ENCODE measurements at regions not wholly inside any gene's neighbourhood (a gene's known extent, or its start where the extent isn't known, plus 50 kb on each side); places are given as distances from the start of the nearest gene placed in this dataset.

GRCh38 chr12:127024791-127025190 is 1242.2 kb upstream of the TMEM132C start:
- Mint-ChIP-seq H3K9me3 (ENCODE audit: low read depth, unreplicated experiment) (peaks cover 4% of the 10 kb centered on the region), H3K4me3 (ENCODE audit: low read depth, unreplicated experiment) (no peak overlapping the region), H3K36me3 (ENCODE audit: insufficient read depth, unreplicated experiment) (no peaks in the 10 kb centered on the region), H3K4me1 (ENCODE audit: low read depth, unreplicated experiment) (no peaks in the 10 kb centered on the region), H3K27ac (ENCODE audit: unreplicated experiment) (no peak overlapping the region), H3K27me3 (ENCODE audit: unreplicated experiment) (no peaks in the 10 kb centered on the region)
- CTCF ChIA-PET: no interaction called here
- intact Hi-C loops (cut with micrococcal nuclease; ENCODE audit: unreplicated experiment): no loop called here
- no peak for TF ChIP-seq CTCF (IDR thresholded peaks at IDR 0.05; ENCODE audit: unreplicated experiment)
- DNase-seq: no peak
- BruUV-seq (replicated peaks): no TSS peak

- CTCF ChIA-PET: interaction anchor here (0.6 kb wide), 1 partner anchor 155 kb away, joined by 4 read pairs; no protein-coding TSS in a partner anchor
- Mint-ChIP-seq H3K9me3 (ENCODE audit: low read depth, unreplicated experiment) (peaks cover 4% of the 10 kb centered on the region), H3K36me3 (ENCODE audit: insufficient read depth, unreplicated experiment) (no peaks in the 10 kb centered on the region), H3K27me3 (ENCODE audit: unreplicated experiment) (no peaks in the 10 kb centered on the region), H3K27ac (ENCODE audit: unreplicated experiment) (no peak overlapping the region), H3K4me1 (ENCODE audit: low read depth, unreplicated experiment) (no peaks in the 10 kb centered on the region), H3K4me3 (ENCODE audit: low read depth, unreplicated experiment) (no peak overlapping the region)
- intact Hi-C loops (cut with micrococcal nuclease; ENCODE audit: unreplicated experiment): no loop called here
- TF ChIP-seq CTCF (IDR thresholded peaks at IDR 0.05; ENCODE audit: unreplicated experiment): no peak
- DNase-seq: no peak
- BruUV-seq (replicated peaks): no TSS peak
These were observed 1241.4 kb upstream of the TMEM132C start for GRCh38 chr12:127025545-127025944.

GRCh38 chr12:127035011-127035879 is 1231.7 kb upstream of the TMEM132C start:
- CTCF ChIA-PET: no interaction called here
- Mint-ChIP-seq H3K27me3 (ENCODE audit: unreplicated experiment) (no peaks in the 10 kb centered on the region), H3K27ac (ENCODE audit: unreplicated experiment) (no peak overlapping the region), H3K9me3 (ENCODE audit: low read depth, unreplicated experiment) (peaks cover 5% of the 10 kb centered on the region), H3K36me3 (ENCODE audit: insufficient read depth, unreplicated experiment) (no peaks in the 10 kb centered on the region), H3K4me1 (ENCODE audit: low read depth, unreplicated experiment) (no peaks in the 10 kb centered on the region), H3K4me3 (ENCODE audit: low read depth, unreplicated experiment) (no peak overlapping the region)
- intact Hi-C loops (cut with micrococcal nuclease; ENCODE audit: unreplicated experiment): no loop called here
- no TSS peak for BruUV-seq (replicated peaks)
- TF ChIP-seq CTCF (IDR thresholded peaks at IDR 0.05; ENCODE audit: unreplicated experiment): no peak
- DNase-seq: no peak

- Mint-ChIP-seq H3K27me3 (ENCODE audit: unreplicated experiment) (no peaks in the 10 kb centered on the region), H3K4me3 (ENCODE audit: low read depth, unreplicated experiment) (no peak overlapping the region), H3K9me3 (ENCODE audit: low read depth, unreplicated experiment) (peaks cover 6% of the 10 kb centered on the region), H3K36me3 (ENCODE audit: insufficient read depth, unreplicated experiment) (no peaks in the 10 kb centered on the region), H3K27ac (ENCODE audit: unreplicated experiment) (no peak overlapping the region), H3K4me1 (ENCODE audit: low read depth, unreplicated experiment) (no peaks in the 10 kb centered on the region)
- TF ChIP-seq CTCF (IDR thresholded peaks at IDR 0.05; ENCODE audit: unreplicated experiment): no peak
- no peak for DNase-seq
- intact Hi-C loops (cut with micrococcal nuclease; ENCODE audit: unreplicated experiment): no loop called here
- no TSS peak for BruUV-seq (replicated peaks)
- CTCF ChIA-PET: no interaction called here
These were observed 1228.8 kb upstream of the TMEM132C start for GRCh38 chr12:127038152-127038551.
